ENCODE measurements at regions not wholly inside any gene's neighbourhood (a gene's known extent, or its start where the extent isn't known, plus 50 kb on each side); places are given as distances from the start of the nearest gene placed in this dataset.
"Not testable (repeated sequence)": the region's sequence is repeated elsewhere in the genome, so short reads cannot be mapped to it uniquely, and the experiment has no call there.

- no peak for DNase-seq
These were observed 119.4 kb downstream of the GATA3 start for GRCh38 chr10:8173866-8174243.

- no peak for DNase-seq
These were observed 120.3 kb downstream of the GATA3 start for GRCh38 chr10:8174762-8175161.

DNA sequence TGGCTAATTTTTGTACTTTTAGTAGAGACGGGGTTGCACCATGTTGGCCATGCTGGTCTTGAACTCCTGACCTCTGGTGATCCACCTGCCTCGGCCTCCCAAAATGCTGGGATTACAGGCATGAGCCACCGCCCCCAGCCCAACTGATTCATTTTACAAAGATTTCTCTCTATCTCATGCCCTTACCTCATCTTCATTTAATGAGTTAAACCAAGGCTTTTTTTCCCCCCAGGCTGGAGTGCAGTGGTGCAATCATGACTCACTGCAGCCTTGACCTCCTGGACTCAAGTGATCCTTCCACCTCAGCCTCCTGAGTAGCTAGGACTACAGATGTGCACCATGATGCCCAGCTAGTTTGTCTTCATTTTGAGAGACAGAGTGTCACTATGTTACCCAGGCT, 123.0 kb downstream of the GATA3 start:
- DNase-seq: not testable (repeated sequence)

DNA sequence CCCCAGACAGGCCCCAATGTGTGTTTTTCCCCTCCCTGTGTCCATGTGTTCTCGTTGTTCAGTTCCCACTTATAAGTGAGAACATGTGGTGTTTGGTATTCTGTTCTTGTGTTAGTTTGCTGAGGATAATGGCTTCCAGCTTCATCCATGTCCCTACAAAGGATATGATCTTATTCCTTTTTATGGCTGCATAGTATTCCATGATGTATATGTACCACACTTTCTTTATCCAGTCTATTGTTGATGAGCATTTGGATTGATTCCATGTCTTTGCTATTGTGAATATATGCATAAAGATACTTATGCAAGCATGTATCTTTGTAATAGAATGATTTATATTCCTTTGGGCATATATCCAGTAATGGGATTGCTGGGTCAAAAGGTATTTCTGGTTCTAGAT, 125.3 kb downstream of the GATA3 start:
- not testable (repeated sequence) for DNase-seq

GRCh38 chr10:8180360-8181109, 126.0 kb downstream of the GATA3 start:
- no peak for DNase-seq

DNA sequence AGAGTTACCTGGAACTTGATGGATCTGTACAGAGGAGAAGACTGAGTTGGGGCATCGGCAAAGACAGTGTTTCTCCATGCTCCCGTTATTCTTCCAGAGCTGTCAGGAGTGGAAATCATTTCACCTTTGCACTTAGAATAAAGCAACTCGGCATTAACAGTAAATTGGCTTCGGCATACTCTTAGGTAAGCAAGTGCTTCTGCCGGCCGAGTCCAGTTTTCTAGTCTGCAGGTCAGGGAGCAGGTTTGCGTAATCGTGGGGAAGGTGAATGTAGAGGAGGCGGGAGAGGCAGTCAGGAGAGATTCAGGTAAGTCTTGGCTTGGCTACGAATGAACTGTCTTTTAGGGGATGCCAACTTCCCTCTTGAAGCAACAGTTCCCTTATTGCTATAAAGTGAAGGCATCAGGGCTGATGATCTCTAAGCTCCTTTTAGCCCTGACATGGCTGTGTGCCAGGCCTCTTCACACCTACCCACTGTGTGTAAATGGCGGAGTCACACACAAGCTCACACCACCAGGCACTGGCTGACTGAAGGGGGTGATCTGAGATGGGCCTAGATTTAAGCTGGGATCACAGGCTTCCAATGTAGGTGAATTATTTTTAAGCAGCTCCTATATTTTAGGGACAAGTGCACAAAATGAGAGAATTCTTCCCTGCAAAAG, 127.1 kb downstream of the GATA3 start:
- DNase-seq: no peak

- no peak for DNase-seq
These were observed 128.3 kb downstream of the GATA3 start for GRCh38 chr10:8182806-8183205.

DNA sequence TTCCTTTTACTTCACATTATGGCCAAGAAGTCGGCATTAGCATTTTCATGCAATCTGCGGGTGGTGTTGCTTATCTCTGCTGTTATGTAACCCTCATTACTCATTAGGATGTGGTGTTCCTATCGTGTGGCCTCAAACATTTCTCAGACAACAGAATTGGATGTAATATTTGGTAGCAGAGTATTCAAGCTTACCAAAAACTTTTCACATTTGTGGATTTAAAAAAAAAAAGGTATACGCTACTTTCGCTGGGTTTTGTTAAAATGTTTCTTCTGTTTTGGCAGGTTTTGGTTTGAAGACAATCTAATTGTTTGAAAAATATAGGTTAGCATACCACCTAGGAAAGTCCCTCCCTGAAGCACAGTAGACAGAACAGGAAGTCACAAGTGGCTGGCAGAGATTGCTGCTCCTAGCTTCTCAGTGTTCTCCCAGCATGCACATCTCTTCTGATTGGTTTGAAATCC, 128.8 kb downstream of the GATA3 start:
- DNase-seq: peak; percentile 57

DNA sequence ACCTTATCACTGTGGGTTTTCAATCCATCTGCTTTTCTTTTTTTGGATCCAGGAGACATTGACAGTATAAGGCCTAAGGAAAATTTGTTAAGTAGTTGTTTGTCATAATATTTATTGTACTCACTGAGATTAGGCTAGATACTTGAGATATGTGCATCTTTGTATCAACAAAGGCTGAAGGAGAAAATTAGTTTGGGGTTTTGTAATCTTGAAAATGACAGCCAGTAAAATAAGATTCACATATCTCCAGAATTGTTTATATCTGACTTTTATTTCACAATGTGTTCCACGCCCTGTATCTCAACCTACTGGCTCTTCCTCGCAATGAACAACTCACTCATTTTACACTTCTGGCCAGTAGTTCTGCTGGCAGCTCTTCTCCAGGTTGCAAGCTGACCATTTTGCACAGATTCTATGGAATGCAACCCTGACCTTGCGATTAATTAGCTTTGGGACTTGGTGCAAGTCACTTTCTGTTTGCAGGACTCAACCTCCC, 132.7 kb downstream of the GATA3 start:
- no peak for DNase-seq

DNA sequence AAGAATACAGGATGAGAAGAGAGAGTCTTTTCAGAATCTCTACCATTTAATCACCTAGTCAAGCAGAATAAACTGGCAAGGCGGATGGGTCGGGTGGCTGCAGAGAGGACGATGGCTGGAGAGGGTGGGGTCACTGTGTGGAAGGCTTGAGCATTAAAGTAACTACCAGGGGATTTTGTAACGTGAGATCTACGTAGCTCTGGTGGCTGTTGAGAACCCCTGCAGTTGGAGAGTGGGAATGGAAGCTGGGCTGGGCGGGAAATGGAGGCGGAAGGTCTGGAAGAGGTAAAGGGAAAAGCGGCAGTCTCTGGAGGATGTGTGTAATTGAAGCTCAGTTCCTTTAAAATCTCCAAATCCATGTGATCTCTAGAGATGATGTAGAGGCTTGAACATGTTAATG, 135.0 kb downstream of the GATA3 start:
- DNase-seq: no peak

- DNase-seq: no peak
These were observed 137.8 kb downstream of the GATA3 start for GRCh38 chr10:8192301-8192700.

DNA sequence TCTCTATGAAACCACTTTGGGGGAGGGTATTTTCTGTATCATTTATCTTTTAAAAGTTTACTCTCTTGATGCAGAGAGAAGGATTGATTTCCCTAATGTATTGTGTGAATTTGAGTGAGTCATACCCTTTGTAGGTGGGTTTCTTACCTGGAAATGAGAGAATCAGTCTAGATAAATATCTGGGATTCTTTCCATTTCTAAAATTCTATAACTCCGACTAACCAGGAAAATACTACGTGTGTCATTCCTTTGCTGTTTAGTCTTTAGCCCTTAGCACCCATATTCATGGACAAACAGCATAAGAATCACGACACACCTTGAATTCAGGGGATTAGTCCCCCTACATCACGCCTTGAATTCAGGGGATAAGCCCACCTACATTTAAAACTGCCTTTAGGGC, 139.1 kb downstream of the GATA3 start:
- DNase-seq: no peak

DNA sequence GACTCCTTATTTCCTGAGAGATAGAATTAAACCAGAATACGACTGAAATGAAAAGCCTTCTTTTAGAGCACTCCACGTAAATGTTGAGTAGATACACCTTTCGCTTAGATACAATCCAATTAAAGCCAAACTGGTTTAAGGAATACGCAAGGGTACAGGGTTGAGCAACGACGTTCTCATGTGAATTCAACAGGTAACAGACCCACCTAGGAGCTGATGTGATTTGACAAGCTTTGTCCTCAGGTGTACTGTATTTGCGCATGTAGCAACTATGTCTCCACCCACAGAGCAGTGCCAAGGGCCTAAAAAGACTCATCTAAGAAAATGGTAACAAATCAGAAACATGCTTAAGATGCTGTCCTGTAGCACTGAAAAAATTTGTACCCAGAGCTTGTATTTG, 139.6 kb downstream of the GATA3 start:
- no peak for DNase-seq

GRCh38 chr10:8206882-8207281, 152.4 kb downstream of the GATA3 start:
- no peak for DNase-seq

DNA sequence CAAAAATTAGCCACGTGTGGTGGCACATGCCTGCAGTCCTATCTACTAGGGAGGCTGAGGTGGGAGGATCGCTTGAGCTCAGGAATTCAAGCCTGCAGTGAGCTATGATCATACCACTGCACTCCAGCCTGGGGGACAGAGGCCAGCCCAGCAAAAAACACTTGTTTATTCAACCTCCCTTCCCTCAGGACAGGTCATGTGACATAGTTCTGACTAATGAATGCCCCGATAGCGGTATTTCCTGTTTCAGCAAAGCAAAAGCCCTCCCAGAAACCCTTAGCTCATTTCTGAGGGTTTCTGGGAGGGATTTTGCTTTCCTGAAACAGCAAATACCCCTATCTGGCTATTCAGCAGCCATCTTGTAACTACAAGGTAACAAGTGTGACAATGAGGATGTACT, 157.1 kb downstream of the GATA3 start:
- DNase-seq: no peak

DNA sequence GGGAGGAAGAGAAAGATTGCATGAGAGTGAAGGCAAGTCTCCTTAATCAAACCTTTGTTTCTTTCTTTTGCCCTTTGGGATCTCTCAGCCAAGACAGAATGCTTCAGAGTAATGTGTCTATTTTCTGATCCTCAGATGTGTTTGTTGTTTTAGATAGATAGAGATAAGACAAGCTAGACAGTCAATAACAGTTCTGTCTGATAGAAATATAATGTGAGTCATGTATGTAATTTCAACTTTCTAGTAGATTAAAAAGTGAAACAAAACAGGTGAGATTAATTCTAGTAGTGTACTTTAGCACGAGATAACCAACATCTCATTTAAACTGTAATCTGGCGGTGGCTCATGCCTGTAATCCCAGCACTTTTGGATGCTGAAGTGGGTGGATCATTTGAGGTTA, 159.2 kb downstream of the GATA3 start:
- no peak for DNase-seq

DNA sequence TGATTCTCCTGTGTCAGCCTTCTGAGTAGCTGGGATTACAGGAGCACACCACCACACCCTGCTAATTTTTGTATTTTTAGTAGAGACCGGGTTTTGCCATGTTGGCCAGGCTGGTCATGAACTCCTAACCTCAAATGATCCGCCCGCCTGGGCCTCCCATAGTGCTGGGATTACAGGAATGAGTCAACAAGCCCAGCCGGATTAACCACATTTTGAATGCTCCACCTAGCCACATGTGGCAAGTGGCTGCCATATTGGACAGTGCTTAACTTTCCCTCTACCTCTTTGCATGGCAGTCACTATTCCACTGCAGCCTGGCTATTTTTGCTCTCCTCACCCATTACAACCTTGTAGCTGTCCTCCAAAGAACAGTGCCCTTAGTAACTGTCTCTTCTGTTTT, 160.1 kb downstream of the GATA3 start:
- peak; percentile 13 for DNase-seq

DNA sequence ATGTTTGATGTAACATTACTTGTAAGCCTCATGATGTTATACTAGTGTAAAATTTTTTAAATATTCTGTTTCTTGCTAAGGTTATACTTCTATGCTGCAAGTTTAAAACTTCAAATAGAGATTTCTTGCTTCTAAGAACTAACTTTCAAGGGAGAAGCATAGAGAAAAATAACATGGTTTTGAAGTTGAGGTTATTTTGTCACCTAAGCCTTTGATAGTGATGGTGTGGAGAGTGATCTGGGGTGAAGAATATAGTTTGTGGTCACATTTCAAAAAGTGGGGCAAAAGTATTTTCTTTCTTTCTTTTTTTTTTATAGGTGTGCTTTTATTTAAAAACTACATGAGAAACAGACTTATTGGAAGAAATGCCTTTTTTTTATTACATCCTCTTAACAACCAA, 162.4 kb downstream of the GATA3 start:
- no peak for DNase-seq

- no peak for DNase-seq
These were observed 167.0 kb downstream of the GATA3 start for GRCh38 chr10:8221451-8221850.

GRCh38 chr10:8224591-8224990, 170.1 kb downstream of the GATA3 start:
- DNase-seq: no peak

- no peak for DNase-seq
These were observed 170.7 kb downstream of the GATA3 start for GRCh38 chr10:8225187-8225586.

DNA sequence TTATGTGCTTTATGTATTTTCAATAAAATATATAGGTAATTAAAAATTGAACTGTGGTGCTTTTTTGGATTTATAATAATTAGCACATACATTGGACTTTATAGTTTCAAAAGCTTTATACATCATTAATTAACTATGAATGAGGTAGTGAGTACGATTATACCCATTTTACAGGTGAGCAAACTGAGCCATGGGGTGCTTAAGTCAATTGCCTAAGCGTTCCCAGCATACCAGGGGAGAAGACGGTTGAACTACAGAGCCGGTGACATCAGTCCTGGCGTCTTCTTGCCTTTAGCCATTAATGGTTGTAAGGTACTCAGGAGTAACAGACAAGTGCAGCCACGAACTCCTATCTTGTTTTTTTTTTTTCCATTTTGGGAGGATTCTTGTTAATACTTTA, 172.8 kb downstream of the GATA3 start:
- no peak for DNase-seq

DNA sequence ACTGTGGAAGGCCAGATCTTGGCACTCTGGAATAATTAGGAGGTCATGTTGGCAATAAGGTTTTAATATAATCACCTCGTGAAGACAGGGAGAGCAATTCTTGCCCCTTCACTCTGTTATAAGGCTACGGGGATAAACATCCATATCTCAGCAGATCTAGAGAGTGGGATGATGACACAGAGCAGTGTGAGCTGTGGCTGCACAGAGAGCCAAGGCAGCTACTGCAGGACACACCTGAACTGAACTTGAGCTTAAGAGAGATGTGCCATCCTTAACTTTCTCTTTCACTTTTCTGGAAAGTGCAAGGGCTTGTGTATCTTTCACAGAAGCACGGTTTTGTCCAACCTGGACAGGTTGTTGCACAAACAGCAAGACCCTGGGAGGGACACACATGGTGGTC, 174.7 kb downstream of the GATA3 start:
- DNase-seq: peak; percentile 19

GRCh38 chr10:8230902-8231301, 176.4 kb downstream of the GATA3 start:
- no peak for DNase-seq

GRCh38 chr10:8233049-8233448, 178.6 kb downstream of the GATA3 start:
- DNase-seq: no peak
